DND-41 (cell line): ENCODE measurements at regions not wholly inside any gene's neighbourhood (a gene's known extent, or its start where the extent isn't known, plus 50 kb on each side); places are given as distances from the start of the nearest gene placed in this dataset.

ENCODE experiments used
- ATAC-seq: fragments of 200-7000 bp; cut with Tn5 transposase; 3 replicates; pipeline ENCODE4 v1.9.1; 2021; ENCODE audit warnings: low read depth; ENCODE audit not compliant: insufficient read depth
- DNase-seq: peaks from one replicate; pipeline ENCODE4 v3.0.0-alpha.2; 2020
- H2AFZ ChIP-seq: 2 replicates; pipeline ENCODE4 v1.6.0; 2012; ENCODE audit warnings: low read depth, low read length
- H3K27ac ChIP-seq: 2 replicates; pipeline ENCODE4 v1.5.1; 2012; ENCODE audit warnings: low read length, inconsistent platforms
- H3K27me3 ChIP-seq: fragments of 200-600 bp; sonication (generic); 2 replicates; pipeline ENCODE4 v1.6.0; 2012; ENCODE audit warnings: low read length, mild to moderate bottlenecking, inconsistent platforms; ENCODE audit not compliant: insufficient read depth, poor library complexity
- H3K36me3 ChIP-seq: 2 replicates; pipeline ENCODE4 v1.5.1; 2012; ENCODE audit warnings: low read length, inconsistent platforms; ENCODE audit not compliant: insufficient read depth
- H3K4me1 ChIP-seq: 2 replicates; pipeline ENCODE4 v1.5.1; 2012; ENCODE audit warnings: mild to moderate bottlenecking, low read length; ENCODE audit not compliant: insufficient read depth
- H3K4me2 ChIP-seq: 2 replicates; pipeline ENCODE4 v1.6.0; 2012; ENCODE audit warnings: mild to moderate bottlenecking, moderate library complexity, low read length, inconsistent platforms; ENCODE audit not compliant: insufficient read depth
- H3K4me3 ChIP-seq, 2 experiments: fragments of 200-600 bp in 1 of 2; shearing (Covaris generic) in 1 of 2; 2 replicates each; pipeline ENCODE4 v1.5.1; 2012 to 2016; ENCODE audit warnings: inconsistent platforms in 2 of 2, low read length in 2 of 2, mild to moderate bottlenecking in 2 of 2, low read depth in 1 of 2, moderate library complexity in 1 of 2
- H3K79me2 ChIP-seq: 2 replicates; pipeline ENCODE4 v1.6.0; 2012; ENCODE audit warnings: low read length, inconsistent platforms; ENCODE audit not compliant: insufficient read depth
- H3K9ac ChIP-seq: 2 replicates; pipeline ENCODE4 v1.6.0; 2012; ENCODE audit warnings: low read depth, mild to moderate bottlenecking, inconsistent platforms, low read length, moderate library complexity
- H3K9me3 ChIP-seq: 2 replicates; pipeline ENCODE4 v1.5.1; 2012; ENCODE audit warnings: low read length, moderate library complexity, mild to moderate bottlenecking, inconsistent platforms; ENCODE audit not compliant: insufficient read depth, severe bottlenecking
- H4K20me1 ChIP-seq: 2 replicates; pipeline ENCODE4 v1.6.0; 2012; ENCODE audit warnings: low read length; ENCODE audit not compliant: insufficient read depth
- EZH2 ChIP-seq: IDR thresholded peaks from 3 replicates; pipeline ENCODE4 v1.6.1; 2012; ENCODE audit warnings: borderline replicate concordance, low read depth, mild to moderate bottlenecking, moderate library complexity, low read length, inconsistent platforms; ENCODE audit not compliant: severe bottlenecking
- TF ChIP-seq, protein P1 (sequence below): IDR thresholded peaks from 2 replicates; pipeline ENCODE4 v1.5.1; 2012; ENCODE audit warnings: borderline replicate concordance, low read length, moderate library complexity, mild to moderate bottlenecking; ENCODE audit not compliant: poor library complexity, severe bottlenecking; ENCODE audit errors: extremely low read depth

GRCh38 chr5:54927097-54927746 is 58.2 kb downstream of the ESM1 start:
- DNase-seq (no peak), ATAC-seq (no peak)
- H3K9ac ChIP-seq, result no peak overlapping the region
- no peak overlapping the region for H3K4me2 ChIP-seq
- no peak overlapping the region for H3K27ac ChIP-seq
- H3K27me3 ChIP-seq, result no peaks in the 10 kb centered on the region
- no peaks in the 10 kb centered on the region for H3K79me2 ChIP-seq
- H3K36me3 ChIP-seq, result no peaks in the 10 kb centered on the region
- TF ChIP-seq EZH2, result no peak
- TF ChIP-seq, protein P1, sequence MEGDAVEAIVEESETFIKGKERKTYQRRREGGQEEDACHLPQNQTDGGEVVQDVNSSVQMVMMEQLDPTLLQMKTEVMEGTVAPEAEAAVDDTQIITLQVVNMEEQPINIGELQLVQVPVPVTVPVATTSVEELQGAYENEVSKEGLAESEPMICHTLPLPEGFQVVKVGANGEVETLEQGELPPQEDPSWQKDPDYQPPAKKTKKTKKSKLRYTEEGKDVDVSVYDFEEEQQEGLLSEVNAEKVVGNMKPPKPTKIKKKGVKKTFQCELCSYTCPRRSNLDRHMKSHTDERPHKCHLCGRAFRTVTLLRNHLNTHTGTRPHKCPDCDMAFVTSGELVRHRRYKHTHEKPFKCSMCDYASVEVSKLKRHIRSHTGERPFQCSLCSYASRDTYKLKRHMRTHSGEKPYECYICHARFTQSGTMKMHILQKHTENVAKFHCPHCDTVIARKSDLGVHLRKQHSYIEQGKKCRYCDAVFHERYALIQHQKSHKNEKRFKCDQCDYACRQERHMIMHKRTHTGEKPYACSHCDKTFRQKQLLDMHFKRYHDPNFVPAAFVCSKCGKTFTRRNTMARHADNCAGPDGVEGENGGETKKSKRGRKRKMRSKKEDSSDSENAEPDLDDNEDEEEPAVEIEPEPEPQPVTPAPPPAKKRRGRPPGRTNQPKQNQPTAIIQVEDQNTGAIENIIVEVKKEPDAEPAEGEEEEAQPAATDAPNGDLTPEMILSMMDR, result no peak
- no peak overlapping the region for H2AFZ ChIP-seq
- H3K4me1 ChIP-seq, result no peaks in the 10 kb centered on the region
- no peak overlapping the region for H3K4me3 ChIP-seq
- H3K9me3 ChIP-seq, result peaks cover 7% of the 10 kb centered on the region
- no peaks in the 10 kb centered on the region for H4K20me1 ChIP-seq

DNA sequence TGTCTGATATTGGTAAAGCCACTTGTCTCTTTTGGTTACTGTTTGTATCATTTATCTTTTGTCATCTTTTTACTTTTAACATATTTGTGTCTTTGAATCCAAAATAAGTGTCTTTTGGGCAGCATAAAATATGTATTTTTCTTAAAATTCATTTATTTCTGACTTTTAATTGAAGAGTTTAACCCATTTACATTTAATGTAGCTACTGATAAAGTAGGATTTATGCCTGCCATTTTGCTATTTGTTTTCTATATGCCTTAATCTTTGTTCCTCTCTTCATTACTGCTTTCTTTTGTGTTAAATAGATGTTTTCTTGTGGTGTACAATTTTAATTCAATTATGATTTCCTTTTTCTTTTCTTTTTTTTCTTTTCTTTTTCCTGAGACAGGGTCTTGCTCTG is 60.9 kb downstream of the ESM1 start:
- Histone ChIP-seq H3K9ac (no peak overlapping the region), H4K20me1 (no peaks in the 10 kb centered on the region), H3K27me3 (no peaks in the 10 kb centered on the region), H3K36me3 (no peaks in the 10 kb centered on the region), H3K79me2 (no peaks in the 10 kb centered on the region), H3K9me3 (peaks cover 7% of the 10 kb centered on the region), H3K27ac (no peak overlapping the region), H2AFZ (no peak overlapping the region), H3K4me3 (no peak overlapping the region), H3K4me1 (no peaks in the 10 kb centered on the region), H3K4me2 (no peak overlapping the region)
- TF ChIP-seq, protein P1, result no peak
- no peak for TF ChIP-seq EZH2
- no peak for ATAC-seq
- DNase-seq, result no peak

- Histone ChIP-seq H3K27ac (no peak overlapping the region), H3K4me1 (no peaks in the 10 kb centered on the region), H3K4me2 (no peak overlapping the region), H3K9me3 (no peaks in the 10 kb centered on the region), H3K9ac (no peak overlapping the region), H3K27me3 (no peaks in the 10 kb centered on the region), H2AFZ (no peak overlapping the region), H3K79me2 (no peaks in the 10 kb centered on the region), H3K4me3 (no peak overlapping the region), H4K20me1 (no peaks in the 10 kb centered on the region), H3K36me3 (no peaks in the 10 kb centered on the region)
- no peak for TF ChIP-seq EZH2
- TF ChIP-seq, protein P1, result no peak
- ATAC-seq, result no peak
- DNase-seq, result no peak
Measured at GRCh38 chr5:54917323-54917722, 68.1 kb downstream of the ESM1 start.
